ENCODE measurements at regions not wholly inside any gene's neighbourhood (a gene's known extent, or its start where the extent isn't known, plus 50 kb on each side); places are given as distances from the start of the nearest gene placed in this dataset.

GRCh38 chrX:42602136-42602535 lies 175.8 kb downstream of the PPP1R2C start:
- TF ChIP-seq POLR2A (IDR thresholded peaks at IDR 0.05) (no peak), CTCF (IDR thresholded peaks at IDR 0.05) (no peak)
